Cardiac fibroblast (primary cell): ENCODE measurements at regions not wholly inside any gene's neighbourhood (a gene's known extent, or its start where the extent isn't known, plus 50 kb on each side); places are given as distances from the start of the nearest gene placed in this dataset.

Experiments
- DNase-seq, 2 donors: peaks; one replicate each; pipeline versions ENCODE4 v3.0.0 to v3.0.0-alpha.2; 2010; ENCODE audit warnings: low read depth in 2 of 2
- H3K4me3 ChIP-seq, 2 donors: replicated peaks in 1 of 2; 1 replicate in 1 of 2; 2 replicates in 1 of 2; pipeline ENCODE4 v1.5.1; 2011; ENCODE audit warnings: low read depth in 2 of 2, low read length in 2 of 2, mild to moderate bottlenecking in 2 of 2, moderate library complexity in 1 of 2
- CTCF ChIP-seq: IDR thresholded peaks from one replicate; pipeline ENCODE4 v1.5.1; 2011; ENCODE audit warnings: low read depth, mild to moderate bottlenecking, low read length, inconsistent platforms

DNA sequence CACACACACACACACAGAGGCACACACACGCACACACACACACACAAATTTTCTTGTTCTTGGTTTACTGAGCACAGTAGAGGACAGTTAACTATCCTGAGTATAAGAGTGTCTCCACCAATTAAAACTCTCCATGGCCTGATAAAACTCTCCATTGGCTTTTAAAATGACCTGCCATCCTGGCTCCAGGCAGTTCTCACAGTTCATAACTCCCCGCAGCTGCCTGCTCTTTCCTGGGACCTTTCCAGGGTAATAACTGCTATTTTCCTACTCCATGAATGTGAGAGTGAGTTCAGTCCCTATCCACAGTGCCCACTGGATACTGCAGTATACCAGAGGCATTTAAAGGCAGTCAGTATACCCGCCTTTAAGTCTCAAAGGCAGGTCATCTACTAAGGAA, 351.5 kb downstream of the PLPP3 start:
- no peak for TF ChIP-seq CTCF
- H3K4me3 ChIP-seq = no peak overlapping the region
- no peak for DNase-seq

- DNase-seq = no peak
- TF ChIP-seq CTCF = no peak
Observed at GRCh38 chr1:56227401-56227800, 352.0 kb downstream of the PLPP3 start.

DNA sequence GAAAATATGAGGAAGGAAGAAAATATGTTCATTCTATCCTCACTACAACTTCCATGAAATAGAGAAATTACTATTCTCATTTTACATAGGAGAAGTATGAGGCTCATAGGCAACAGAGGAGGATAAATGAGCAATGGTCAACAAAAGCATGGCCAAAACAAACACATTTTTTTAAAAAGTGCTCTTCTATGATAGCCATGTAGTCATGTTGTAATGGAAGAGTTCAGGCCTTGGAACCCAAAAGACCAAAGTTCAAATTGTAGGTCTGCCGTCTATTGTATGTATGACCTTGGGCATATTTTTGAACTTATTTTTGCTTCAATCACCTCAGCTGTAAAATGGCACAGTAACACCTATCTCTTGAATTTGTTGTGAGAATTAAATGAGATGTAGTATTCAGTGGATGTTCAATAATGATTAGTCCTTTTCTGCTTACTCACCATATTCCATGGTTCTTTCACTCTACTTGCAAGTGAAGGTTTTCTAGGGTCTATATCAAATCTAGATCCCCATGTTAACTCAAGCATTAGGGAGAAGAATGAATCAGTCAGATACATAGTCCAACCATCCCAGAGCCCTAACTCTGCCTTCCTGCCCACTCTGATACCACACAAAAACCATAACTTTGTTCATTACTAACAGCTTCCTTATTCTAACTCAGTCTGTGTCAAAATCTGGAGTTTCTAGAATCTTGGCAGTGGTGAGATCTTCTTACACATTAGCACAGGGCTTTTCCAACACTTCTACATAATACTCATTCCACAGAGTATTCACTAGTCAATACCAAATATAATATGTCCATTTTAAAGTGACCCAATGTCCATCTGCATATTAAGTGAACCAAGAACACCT, 353.2 kb downstream of the PLPP3 start:
- TF ChIP-seq CTCF = no peak
- peak in 1 of 2 donors; percentile 10 for DNase-seq

More at GRCh38 chr1:56227401-56227800, 352.0 kb downstream of the PLPP3 start:
- no peak overlapping the region for H3K4me3 ChIP-seq

DNA sequence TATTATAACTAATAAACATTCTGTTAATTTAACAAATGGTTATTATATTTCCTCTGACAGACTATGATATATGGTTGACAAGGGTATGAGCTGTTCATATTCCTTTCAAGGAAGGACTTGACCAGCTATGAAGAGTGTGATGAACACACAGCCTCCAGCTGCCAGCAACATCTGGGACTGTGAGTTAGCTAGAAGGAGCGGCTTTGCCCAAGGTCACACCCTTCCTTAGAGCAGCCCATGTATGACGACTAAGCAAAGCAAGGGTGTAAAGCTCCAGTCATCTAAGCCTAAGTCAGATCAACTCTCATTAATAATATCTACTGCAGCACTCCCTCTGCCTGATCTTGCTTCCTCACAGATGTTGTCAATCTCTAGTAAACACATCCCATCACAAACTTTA, 355.4 kb downstream of the PLPP3 start:
- TF ChIP-seq CTCF = no peak
- DNase-seq = no peak
- no peak overlapping the region for H3K4me3 ChIP-seq

More for the DNA sequence above, 353.2 kb downstream of the PLPP3 start:
- H3K4me3 ChIP-seq = no peak overlapping the region

DNA sequence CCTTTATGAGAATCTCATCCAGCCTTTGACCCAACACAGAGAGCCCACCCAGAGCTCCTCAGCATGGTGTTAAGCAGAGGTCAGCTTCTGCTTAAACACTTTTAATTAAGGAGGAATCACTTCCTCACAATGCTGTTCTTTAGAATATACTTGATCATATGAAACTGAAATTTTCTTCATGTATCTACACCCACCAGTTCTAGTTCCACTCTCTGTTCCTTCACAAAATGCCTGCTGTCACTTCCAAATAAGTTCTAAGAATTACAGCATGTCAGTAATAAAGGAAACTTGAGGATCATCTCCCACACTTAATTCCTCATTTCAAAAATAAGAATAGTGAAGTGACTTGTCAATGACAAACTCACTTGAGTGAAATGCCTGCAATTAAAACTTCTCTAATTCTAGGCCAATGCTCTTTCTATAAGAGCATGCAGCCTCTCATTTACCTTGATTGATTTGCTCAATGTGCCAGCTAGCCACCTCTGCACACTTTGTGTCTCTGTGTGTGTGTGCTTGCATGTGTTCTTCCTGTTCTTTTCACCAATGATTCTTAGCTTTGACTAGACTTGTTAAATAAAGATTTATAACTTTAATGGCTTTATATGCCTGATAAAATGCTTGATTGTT, 356.3 kb downstream of the PLPP3 start:
- TF ChIP-seq CTCF = no peak
- no peak for DNase-seq
- no peak overlapping the region for H3K4me3 ChIP-seq

- H3K4me3 ChIP-seq = no peak overlapping the region
- TF ChIP-seq CTCF = no peak
Observed at GRCh38 chr1:56220021-56220420, 359.3 kb downstream of the PLPP3 start.

More at GRCh38 chr1:56220021-56220420, 359.3 kb downstream of the PLPP3 start:
- no peak for DNase-seq
